ENCODE measurements at regions not wholly inside any gene's neighbourhood (a gene's known extent, or its start where the extent isn't known, plus 50 kb on each side); places are given as distances from the start of the nearest gene placed in this dataset.
"Not testable (repeated sequence)": the region's sequence is repeated elsewhere in the genome, so short reads cannot be mapped to it uniquely, and the experiment has no call there.

DNA sequence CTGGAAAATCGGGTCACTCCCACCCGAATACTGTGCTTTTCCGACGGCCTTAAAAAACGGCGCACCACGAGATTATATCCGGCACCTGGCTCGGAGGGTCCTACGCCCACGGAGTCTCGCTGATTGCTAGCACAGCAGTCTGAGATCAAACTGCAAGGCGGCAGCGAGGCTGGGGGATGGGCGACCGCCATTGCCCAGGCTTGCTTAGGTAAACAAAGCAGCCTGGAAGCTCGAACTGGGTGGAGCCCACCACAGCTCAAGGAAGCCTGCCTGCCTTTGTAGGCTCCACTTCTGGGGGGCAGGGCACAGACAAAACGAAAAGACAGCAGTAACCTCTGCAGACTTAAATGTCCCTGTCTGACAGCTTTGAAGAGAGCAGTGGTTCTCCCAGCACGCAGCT is 132.5 kb upstream of the TLE4 start:
- DNase-seq: not testable (repeated sequence)

DNA sequence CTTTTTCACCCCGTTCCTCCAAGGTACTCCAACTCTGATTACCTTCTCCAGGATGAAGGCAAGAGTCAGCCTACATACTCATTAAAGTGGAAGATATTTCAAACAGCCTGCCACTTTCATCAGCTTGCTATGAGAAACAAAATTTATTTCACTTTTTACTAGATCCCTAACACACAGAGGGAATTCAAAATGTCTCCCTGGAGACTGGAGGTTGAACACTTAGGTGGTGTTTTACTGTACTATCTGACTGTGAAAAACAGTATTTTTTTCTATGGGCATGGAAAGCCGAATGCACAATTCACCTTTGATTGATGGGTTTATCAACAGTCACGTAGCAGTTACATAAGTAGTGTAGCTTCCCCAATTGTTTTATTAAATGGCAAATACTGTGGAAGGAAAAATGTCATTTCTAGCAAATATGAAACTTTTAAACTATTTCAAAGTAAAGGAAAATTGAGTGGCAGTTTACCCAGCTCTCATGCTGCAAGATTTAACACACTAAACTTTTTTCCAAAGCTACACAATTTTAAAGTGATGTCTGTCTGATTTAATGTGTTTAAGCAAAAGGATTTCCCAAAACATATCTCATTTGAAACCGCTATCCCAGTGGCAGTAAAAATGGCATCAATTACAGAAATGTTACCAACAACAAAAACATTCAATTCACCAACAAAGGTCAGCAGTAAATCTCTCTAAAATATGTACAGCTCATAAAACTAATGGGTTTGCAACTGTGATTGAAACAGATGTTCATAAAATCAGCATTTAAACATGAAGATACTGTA is 125.0 kb upstream of the TLE4 start:
- DNase-seq: no peak

DNA sequence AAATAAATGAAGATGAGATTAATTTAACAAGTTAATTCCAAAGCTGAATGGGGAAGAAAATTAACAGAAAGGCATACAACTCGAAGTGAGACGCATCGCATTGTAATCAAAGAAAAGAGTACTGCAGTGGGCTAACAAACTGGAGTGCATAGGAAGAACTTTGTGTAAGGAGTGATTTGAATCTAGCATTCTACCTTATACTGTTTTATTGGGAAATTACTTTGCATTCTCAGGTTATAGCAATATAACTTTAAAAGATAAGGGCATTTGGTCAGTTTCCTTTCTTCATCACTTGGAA is 124.5 kb upstream of the TLE4 start:
- no peak for DNase-seq

DNA sequence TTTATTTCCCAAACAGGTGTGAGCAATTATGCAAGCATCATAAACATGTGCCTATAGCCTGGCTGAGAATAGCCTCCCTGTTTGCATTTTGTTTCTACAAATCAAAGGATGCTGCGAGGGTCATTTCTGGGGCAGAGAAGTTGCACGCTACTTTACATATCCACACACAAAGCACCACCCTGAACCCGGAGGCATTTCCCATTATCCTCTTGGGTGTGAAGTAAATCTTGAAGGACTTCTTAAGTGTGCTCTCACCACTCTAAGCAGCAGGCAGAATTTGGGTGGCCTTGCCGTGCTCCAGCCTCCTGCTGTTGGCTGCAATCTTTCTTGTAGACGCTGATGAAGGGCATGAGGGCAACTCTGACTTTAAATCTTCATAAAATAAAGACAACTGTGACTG is 124.0 kb upstream of the TLE4 start:
- no peak for DNase-seq

DNA sequence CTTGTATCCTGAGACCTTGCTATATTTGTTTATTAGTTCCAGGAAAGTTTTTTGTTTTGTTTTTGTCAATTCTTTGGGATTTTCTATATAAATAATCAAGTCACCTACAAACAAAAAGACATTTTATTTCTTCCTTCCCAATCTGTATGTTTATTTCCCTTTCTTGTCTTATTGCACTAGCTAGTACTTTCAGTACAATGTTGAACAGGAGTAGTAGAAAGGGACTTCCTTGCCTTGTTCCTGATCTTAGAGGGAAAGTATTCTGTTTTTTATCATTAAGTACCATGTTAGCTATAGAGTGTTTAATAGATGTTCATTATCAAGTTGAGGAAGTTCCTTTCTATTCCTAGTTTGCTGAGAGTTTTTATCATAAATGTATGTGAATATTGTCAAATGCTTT is 119.5 kb upstream of the TLE4 start:
- no peak for DNase-seq

DNA sequence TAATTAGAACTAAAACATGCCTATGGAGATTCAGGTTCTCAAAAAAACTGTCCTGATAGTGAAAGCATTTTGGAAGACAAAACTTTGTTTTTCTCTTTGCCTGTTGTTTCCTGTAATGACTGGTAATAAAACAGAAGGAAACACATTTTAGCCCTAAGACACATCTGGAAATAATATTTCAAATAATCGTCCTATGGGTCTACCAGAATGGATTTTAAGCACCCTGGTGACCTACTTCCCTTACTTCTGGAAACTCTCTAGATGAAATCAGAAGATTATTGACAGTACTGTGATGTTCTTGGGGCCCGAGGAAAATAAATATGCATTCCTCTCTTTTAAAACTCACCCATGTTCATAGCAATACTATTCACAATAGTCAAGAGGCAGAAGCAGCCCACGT is 110.1 kb upstream of the TLE4 start:
- DNase-seq: no peak

DNA sequence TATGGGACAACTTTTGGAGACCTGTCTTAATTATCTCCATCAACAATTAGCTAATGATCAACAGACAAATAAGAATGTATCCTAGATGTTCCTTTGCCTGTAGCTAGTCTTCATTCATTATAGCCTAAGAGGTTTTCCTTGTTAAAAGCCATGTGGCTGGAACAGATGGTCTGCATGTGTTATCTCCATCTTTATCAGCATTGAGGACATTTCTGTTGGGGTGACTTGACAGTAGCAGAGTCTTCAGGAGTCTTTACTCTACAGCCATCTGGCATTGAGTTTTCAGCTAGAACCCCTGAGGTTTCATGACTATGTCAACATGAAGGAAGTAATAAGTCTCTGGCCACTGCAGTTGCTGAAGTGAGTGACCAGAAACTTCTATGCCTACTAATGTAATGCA is 106.6 kb upstream of the TLE4 start:
- no peak for DNase-seq

DNA sequence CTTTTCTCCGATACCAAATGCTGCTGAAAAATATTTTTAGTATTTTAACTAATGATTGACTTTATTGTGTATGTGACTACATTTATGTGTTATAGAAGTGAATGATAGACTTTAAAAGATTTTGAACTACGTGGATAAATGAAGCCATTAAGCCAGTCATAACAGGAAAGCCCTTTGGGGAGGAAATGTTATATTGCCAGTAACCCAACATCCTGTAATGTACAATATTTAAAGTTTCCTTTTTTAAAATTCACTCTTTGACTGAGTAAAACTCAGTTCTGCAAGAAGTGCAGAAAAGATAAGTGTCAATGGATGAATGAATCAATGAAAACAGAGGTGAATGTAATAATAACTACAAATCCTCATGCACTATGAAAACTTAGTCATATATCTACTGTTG is 102.6 kb upstream of the TLE4 start:
- no peak for DNase-seq

DNA sequence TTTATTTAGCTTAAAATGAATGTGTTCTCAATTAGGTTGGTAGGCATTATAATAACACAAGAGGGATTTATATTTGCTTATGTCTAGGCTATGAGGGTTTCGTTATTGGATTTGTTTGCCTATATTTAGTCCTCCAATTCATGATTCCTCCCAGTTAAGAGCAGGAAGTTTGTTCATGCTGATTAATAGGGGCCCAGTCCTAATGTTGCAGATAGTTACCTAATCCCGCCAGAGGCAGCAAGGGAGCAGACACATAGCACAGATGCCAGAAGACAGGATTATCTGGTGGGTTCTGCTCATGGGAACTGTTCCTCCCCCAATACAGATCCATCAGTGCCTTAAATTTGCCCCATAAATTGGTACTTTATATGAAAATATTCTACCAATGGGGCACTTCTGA is 100.8 kb upstream of the TLE4 start:
- DNase-seq: no peak

DNA sequence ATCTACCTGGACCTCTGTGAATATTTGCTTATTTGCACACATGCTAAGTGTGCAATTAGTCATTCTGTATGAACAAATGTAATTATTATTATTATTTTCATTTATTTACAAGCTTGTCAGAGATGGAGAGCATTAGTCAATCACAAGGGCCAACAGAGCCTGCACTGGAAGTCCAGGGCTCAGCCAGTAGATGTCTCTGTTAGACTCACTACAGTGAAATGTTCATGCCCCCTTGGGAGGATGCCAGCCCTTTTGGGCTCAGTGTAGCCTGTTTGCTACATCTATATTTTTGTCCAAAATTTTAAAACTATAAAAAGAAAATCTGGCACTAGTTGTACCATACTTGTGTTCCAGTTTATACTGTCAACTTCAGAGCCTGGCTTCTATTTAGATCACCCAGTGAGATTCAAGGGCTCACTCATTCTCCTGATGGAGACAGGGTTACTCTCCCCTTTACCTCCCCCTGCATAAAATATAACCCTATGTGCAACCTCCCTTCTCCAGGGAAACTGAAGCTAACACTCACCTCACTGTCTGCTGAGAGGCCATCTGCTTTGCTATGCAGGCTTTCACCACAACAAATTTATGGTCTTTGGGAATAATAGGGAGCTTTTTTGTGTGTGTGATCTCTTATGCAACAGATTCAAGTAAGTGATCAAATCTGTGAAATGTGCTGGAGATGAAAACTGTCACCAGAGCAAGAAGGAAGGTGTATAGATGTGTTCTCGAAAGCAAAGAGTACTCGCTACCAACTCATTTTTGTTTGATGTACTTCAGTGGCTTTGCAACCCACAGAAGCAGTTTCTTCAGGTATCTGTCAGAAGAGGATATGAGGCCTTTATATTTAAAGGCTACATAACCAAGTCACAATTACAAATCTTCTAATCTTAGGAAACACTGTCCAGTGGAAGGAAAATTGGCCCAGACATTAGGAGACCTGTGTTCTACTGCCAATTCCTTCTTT is 99.9 kb upstream of the TLE4 start:
- no peak for DNase-seq

DNA sequence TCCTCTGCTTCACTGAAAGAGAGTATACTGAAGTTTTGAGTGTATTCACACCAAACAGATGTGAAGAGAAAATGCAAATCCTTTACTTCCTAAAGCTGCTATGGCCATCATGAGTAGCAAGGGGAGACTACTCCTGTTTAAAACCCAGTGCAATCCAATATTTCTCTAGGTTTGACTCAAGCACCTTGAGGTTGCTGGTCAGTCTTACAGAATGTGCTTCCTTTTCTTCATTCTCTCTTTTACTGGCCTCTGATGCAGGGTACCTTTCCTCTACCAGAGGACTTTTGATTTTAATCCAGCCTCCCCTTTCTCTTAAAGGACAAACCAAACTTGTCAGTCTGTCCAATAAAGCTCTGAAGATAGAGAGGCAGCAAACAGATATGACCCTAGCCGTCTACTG is 98.1 kb upstream of the TLE4 start:
- DNase-seq: no peak

DNA sequence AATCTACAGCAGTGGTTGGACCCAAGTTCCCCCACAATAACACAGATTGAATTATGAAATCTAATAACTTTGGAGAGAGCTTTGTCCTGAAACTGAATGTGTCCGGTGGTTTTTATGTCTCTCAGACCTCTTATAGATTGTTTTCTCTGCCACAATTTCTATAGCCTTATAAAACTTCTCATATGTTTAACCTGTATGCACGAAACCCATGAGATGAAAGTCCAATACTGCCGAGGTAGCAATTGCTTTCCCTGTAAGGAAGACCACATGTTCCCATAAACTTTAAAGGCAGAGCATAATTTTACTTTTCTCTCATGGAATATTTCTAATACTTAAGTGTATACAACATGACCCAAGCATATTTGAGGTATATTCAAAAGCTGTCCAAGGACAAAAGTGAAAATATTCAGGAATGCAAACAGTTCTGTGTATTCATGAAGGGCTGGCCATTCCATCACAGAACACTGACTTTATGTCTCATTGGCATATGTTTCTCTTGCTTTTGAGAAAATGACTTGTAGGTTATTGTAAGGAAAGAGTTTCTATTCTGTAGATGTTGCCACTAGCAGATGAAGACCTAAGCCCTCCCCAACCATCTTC is 94.4 kb upstream of the TLE4 start:
- no peak for DNase-seq

DNA sequence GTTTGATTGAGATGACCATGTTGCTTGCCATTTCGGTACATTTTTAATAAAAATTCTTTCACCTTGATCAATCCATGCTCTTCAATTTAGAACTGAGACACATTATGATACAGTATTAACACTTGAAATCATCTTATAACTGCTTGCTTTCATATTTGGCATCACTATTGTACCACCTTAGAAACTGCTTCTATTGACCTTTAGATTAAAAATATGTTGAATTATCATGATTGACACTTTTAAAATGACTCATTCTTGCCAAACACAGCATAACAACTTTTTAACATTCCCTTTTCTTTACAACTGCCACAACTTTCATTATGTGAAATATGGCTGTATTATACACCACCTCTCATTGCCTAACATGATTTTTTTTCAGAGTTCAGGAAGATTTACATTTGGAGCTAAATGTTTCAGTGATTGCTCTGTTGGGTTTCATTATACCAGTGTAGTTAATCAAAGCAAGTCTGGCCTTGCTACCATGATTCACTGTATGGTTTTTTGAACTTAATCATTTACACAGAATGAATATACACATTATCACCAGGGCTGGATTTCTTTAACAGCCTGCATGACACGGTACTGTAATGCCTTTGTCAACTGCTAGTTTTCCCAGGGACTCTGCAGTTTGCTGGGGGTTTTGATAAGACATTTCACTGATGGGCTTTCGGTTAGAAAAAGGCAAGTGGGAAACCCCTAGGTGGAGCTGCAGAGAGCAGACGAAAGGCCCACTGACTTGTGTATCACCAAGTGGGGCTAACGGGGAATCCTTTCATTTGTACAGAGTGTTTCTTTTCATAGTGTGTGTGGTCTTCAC is 93.6 kb upstream of the TLE4 start:
- no peak for DNase-seq

DNA sequence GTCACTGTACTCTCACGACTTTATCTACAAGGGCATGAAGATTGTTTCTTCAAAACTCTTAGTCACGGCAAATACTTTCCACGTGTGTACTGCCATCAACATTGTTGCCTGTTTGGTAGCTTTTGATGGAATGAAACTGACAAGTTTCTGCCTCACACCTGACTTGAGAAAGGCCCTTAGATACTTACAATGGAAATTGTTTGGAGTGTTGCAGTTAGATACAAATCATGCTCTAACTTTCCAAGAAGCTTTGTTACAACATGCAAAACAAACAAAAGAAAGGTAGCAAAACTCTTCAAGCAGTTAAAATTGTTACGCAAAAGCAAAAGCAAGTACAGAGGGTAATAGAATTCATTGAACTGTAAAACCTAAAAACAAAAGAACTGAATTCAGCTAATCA is 91.1 kb upstream of the TLE4 start:
- no peak for DNase-seq

DNA sequence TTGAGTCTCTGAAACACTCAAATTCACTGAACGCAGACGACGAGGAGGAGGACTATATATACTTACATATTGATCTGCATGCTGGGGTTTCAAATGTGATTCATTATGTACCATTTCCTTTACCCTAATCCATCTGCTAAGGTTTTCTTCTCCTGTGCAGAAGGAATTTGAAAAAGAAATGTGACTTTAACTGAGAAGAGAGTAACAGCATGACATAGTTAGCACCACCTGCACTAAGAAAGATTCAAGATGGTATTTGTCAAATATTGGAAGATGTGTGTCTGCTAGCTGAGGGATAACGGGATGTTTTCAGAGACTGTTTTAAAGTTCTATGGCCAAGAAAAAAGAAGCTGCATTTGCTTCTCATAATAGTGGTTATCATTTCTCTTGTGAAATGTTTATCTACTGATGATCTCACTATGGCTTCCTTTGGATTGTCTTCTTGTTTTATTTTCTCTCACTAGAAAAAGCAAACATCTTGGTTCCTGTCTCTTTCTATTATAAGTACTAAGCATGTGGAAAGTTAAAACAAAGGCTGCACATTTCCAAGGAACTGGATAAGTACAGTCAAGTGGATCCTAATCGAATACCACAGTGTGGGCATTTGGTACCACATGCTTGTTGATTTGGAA is 89.8 kb upstream of the TLE4 start:
- DNase-seq: no peak

DNA sequence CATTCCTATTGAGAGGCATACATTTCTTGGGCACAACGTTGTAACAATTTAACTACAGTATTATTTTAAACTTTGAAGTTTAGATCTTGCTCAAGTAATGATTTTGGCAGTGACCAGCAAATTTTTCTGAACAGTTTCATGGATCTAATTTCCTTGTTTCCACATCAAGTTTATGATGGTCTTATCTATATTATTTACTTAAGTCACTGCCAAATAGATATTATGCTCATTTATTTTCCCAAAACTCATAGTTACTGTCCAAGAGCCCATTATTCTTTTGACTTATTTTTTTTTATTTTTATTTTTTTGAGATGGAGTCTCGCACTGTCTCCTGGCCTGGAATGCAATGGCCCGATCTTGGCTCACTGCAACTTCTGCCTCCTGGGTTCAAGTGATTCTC is 86.5 kb upstream of the TLE4 start:
- no peak for DNase-seq

DNA sequence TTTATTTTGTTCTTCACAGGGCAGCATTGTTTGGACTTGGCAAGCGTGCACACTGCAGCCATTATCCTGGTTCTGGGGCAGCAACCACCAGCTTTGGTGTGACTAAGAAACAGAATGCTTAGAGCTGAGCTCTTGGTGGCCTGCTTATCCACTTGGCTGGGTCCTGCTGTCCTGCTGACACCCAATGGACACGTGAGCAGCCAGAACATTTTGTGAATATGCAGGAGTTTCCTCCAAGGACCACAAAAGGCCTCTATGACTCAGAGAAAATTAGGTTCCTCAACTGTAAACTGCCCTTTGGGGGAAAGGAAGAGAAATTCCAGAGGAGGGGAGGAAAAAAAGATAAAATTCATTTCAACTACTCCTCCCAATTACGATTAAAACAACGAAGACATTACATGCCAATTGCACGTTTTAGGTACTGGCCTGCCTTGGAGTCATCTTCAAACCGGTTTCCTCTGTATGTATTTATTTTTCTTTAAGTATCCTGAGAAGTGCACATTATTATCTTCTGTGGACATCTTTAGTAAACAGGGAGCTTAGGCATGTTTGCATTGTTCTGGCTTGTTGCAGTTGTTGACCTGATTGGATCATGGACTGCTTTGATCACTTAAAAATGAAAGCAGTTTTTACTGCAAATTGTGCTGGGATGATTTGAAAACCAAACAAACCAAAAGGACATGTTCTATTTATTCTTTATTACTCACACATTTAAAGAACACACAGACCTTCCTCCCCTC is 82.3 kb upstream of the TLE4 start:
- no peak for DNase-seq

DNA sequence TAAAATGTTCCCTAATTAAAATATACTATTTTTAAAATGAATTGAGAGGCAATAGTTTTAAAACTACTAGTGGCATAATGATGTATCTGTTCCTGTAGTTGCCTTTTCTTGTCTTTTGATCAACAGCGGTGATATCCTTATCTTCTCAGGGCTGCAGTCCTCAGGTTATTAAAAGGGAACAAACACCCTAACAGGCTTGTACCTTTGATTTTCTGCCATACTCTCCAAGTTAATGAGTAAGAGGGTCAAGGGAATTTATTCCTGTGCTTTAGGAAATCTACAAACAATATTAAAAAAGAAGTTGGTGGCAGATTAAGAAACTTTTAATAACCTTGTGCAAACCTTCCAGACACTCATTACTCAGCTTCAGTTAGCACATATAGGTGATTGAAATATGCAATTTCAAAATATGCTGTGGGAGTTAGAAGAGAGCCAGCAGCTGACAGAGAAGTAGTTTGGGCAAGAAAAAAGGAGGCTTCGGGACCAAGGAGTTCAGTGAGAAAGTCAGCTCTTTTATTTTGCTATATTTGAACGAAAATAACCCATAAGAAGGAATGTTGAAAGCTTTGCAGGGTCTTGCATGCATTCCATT is 81.0 kb upstream of the TLE4 start:
- DNase-seq: no peak

DNA sequence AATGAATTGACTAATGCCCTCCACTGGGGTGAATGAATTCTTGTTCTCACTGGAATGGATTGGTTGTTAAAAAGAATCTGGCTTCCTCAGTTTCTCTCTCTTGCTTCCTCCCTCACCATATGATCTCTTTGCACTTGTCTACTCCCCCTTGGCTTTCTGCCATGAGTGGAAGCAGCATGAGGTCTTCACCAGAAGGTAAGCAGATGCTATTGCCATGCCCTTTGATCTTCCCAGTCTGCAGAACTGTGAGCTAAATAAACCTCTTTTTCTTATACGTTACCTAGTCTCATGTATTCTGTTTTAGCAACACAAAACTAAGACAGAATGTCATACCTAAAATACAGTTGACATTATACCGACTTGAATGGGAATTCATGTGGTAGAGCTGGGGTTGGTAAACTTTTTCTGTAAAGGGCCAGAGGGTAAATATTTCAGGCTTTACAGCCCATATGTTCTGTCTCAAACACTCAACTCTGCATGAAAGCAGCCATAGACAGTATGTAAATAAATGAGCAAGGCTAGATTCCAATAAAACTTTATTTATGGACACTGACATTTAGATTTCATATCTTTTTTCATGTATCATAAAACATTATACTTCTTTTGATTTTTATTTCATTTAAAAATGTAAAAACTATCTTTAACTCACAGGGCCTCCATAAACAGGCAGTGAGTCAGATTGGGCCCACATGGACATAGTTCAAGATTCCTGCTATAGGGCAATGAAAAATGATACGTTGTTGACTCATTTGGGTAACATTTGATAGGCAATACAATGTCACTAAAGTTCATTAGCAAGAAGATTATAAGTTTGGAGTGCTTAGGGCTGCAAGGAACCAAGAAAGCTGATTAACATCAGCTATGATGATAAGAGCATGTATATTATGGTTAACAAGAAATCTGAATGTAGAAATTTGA is 79.4 kb upstream of the TLE4 start:
- no peak for DNase-seq

DNA sequence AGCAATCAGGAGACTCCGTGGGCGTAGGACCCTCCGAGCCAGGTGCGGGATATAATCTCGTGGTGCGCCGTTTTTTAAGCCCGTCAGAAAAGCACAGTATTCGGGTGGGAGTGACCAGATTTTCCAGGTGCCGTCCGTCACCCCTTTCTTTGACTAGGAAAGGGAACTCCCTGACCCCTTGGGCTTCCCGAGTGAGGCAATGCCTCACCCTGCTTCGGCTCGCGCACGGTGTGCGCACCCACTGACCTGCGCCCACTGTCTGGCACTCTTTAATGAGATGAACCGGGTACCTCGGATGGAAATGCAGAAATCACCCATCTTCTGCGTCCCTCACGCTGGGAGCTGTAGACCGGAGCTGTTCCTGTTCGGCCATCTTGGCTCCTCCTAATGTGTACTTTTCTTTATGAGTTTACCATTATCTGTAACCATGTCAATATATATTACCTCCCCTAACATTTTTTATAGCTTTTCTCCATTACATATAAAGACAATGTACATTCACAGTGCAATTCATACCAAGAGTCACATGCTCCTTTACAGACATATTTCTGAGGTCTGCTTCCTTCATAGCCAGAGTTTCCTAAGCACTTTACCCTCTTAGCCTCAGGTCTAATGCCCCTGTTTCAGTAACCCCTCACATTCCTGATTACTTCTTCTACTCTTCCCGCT is 71.4 kb upstream of the TLE4 start:
- not testable (repeated sequence) for DNase-seq
